SK-N-SH treated with all-trans-retinoic acid at 6 μM for 48 hours (cell line): ENCODE measurements at regions not wholly inside any gene's neighbourhood (a gene's known extent, or its start where the extent isn't known, plus 50 kb on each side); places are given as distances from the start of the nearest gene placed in this dataset.

ENCODE experiments used
- CREB5 ChIP-seq: fragments of 250-450 bp; sonication (Bioruptor Pico); IDR thresholded peaks from 2 replicates; pipeline ENCODE4 v1.5.1; 2020; ENCODE audit warnings: low read depth, mild to moderate bottlenecking, moderate library complexity
- CSDC2 ChIP-seq: fragments of 250-450 bp; sonication (Bioruptor Pico); IDR thresholded peaks from 2 replicates; pipeline ENCODE4 v1.5.0; 2020; ENCODE audit warnings: mild to moderate bottlenecking, moderate library complexity
- GLIS3 ChIP-seq: fragments of 250-450 bp; sonication (Bioruptor Pico); IDR thresholded peaks from 2 replicates; pipeline ENCODE4 v1.5.0; 2020; ENCODE audit warnings: mild to moderate bottlenecking, moderate library complexity
- OSR1 ChIP-seq: fragments of 250-450 bp; sonication (Bioruptor Pico); IDR thresholded peaks from 2 replicates; pipeline ENCODE4 v1.8.0; 2022; ENCODE audit warnings: moderate library complexity, mild to moderate bottlenecking, inconsistent platforms
- POU6F1 ChIP-seq: fragments of 250-450 bp; sonication (Bioruptor Pico); IDR thresholded peaks from 2 replicates; pipeline ENCODE4 v1.8.0; 2021; ENCODE audit warnings: low read depth, mild to moderate bottlenecking, moderate library complexity, borderline replicate concordance
- PPARA ChIP-seq: fragments of 250-450 bp; sonication (Bioruptor Pico); IDR thresholded peaks from 2 replicates; pipeline ENCODE4 v1.5.0; 2020; ENCODE audit warnings: mild to moderate bottlenecking, borderline replicate concordance
- RARB ChIP-seq: fragments of 250-450 bp; sonication (Bioruptor Pico); IDR thresholded peaks from 2 replicates; pipeline ENCODE4 v1.8.0; 2021; ENCODE audit warnings: mild to moderate bottlenecking, moderate library complexity
- TCF4 ChIP-seq: fragments of 250-450 bp; sonication (Bioruptor Pico); IDR thresholded peaks from 2 replicates; pipeline ENCODE4 v1.8.0; 2021; ENCODE audit warnings: mild to moderate bottlenecking, moderate library complexity, borderline replicate concordance
- ZFP3 ChIP-seq: fragments of 250-450 bp; sonication (Bioruptor Pico); IDR thresholded peaks from 2 replicates; pipeline ENCODE4 v1.5.0; 2020; ENCODE audit warnings: mild to moderate bottlenecking, moderate library complexity
- ZFP30 ChIP-seq: fragments of 450-650 bp; formaldehyde crosslinking; IDR thresholded peaks from 2 replicates; pipeline ENCODE4 v1.5.0; 2022; ENCODE audit warnings: mild to moderate bottlenecking, moderate library complexity
- TF ChIP-seq, protein P1 (sequence below): fragments of 250-450 bp; sonication (Bioruptor Pico); IDR thresholded peaks from 2 replicates; pipeline ENCODE4 v1.8.0; 2020; ENCODE audit warnings: mild to moderate bottlenecking, moderate library complexity, borderline replicate concordance

GRCh38 chr4:1516261-1516660 is 110.0 kb upstream of the NKX1-1 start:
- TF ChIP-seq TCF4 (CRISPR knock-in tag): no peak
- no peak for TF ChIP-seq ZFP3
- TF ChIP-seq, protein P1, sequence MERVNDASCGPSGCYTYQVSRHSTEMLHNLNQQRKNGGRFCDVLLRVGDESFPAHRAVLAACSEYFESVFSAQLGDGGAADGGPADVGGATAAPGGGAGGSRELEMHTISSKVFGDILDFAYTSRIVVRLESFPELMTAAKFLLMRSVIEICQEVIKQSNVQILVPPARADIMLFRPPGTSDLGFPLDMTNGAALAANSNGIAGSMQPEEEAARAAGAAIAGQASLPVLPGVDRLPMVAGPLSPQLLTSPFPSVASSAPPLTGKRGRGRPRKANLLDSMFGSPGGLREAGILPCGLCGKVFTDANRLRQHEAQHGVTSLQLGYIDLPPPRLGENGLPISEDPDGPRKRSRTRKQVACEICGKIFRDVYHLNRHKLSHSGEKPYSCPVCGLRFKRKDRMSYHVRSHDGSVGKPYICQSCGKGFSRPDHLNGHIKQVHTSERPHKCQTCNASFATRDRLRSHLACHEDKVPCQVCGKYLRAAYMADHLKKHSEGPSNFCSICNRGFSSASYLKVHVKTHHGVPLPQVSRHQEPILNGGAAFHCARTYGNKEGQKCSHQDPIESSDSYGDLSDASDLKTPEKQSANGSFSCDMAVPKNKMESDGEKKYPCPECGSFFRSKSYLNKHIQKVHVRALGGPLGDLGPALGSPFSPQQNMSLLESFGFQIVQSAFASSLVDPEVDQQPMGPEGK (CRISPR knock-in tag): no peak
- TF ChIP-seq OSR1 (CRISPR knock-in tag): no peak
- no peak for TF ChIP-seq PPARA (CRISPR knock-in tag)
- no peak for TF ChIP-seq CREB5 (CRISPR knock-in tag)
- TF ChIP-seq GLIS3: no peak
- TF ChIP-seq CSDC2 (CRISPR knock-in tag): no peak
- TF ChIP-seq RARB (CRISPR knock-in tag): no peak
- no peak for TF ChIP-seq POU6F1 (CRISPR knock-in tag)
- no peak for TF ChIP-seq ZFP30
